CD14-positive monocyte (primary cell): ENCODE measurements at regions not wholly inside any gene's neighbourhood (a gene's known extent, or its start where the extent isn't known, plus 50 kb on each side); places are given as distances from the start of the nearest gene placed in this dataset.

Experiments used
- DNase-seq, 3 donors: peaks; one replicate each; pipeline ENCODE4 v3.0.0-alpha.2; 2011 to 2022
- H2AFZ ChIP-seq: 2 replicates; pipeline ENCODE4 v1.6.0; 2012; ENCODE audit warnings: mild to moderate bottlenecking, low read depth, low read length, inconsistent platforms; ENCODE audit not compliant: insufficient read depth, poor library complexity, severe bottlenecking
- H3K27ac ChIP-seq, 2 donors: 1 replicate in 1 of 2; 2 replicates in 1 of 2; pipeline ENCODE4 v1.5.1; 2012 to 2013; ENCODE audit warnings: low read length in 2 of 2, control low read depth in 1 of 2, inconsistent platforms in 1 of 2, low read depth in 1 of 2, mild to moderate bottlenecking in 1 of 2
- H3K27me3 ChIP-seq, 2 donors: one replicate each; pipeline versions ENCODE4 v1.6.0 to v1.6.1; 2011 to 2013; ENCODE audit warnings: low read length in 2 of 2; ENCODE audit not compliant: control insufficient read depth in 2 of 2, insufficient read depth in 2 of 2
- H3K36me3 ChIP-seq, 2 donors: replicated peaks in 1 of 2; 1 replicate in 1 of 2; 2 replicates in 1 of 2; pipeline versions ENCODE4 v1.5.1 to v1.6.1; 2012 to 2013; ENCODE audit warnings: low read length in 2 of 2, control low read depth in 1 of 2, inconsistent platforms in 1 of 2, mild to moderate bottlenecking in 1 of 2; ENCODE audit not compliant: insufficient read depth in 2 of 2, control insufficient read depth in 1 of 2
- H3K4me1 ChIP-seq, 2 donors: 1 replicate in 1 of 2; 2 replicates in 1 of 2; pipeline versions ENCODE4 v1.5.1 to v1.6.1; 2012 to 2013; ENCODE audit warnings: low read length in 2 of 2, control low read depth in 1 of 2, inconsistent platforms in 1 of 2, mild to moderate bottlenecking in 1 of 2, moderate library complexity in 1 of 2; ENCODE audit not compliant: insufficient read depth in 2 of 2, control insufficient read depth in 1 of 2
- H3K4me2 ChIP-seq: replicated peaks from 2 replicates; pipeline ENCODE3; 2012; ENCODE audit warnings: low read length, moderate library complexity, mild to moderate bottlenecking; ENCODE audit not compliant: poor library complexity, severe bottlenecking; ENCODE audit errors: extremely low read depth
- H3K4me3 ChIP-seq, 3 experiments: fragments of 200-600 bp in 1 of 3; sonication (generic) in 1 of 3; replicated peaks in 1 of 3; 1 replicate in 2 of 3; 2 replicates in 1 of 3; pipeline ENCODE4 v1.5.1; 2011 to 2013; ENCODE audit warnings: low read length in 3 of 3, mild to moderate bottlenecking in 3 of 3, control low read depth in 2 of 3, low read depth in 2 of 3, inconsistent platforms in 1 of 3, moderate library complexity in 1 of 3
- H3K79me2 ChIP-seq: 2 replicates; pipeline ENCODE4 v1.6.0; 2012; ENCODE audit warnings: mild to moderate bottlenecking, control low read depth, inconsistent platforms, low read length, moderate library complexity; ENCODE audit not compliant: insufficient read depth
- H3K9ac ChIP-seq: 2 replicates; pipeline ENCODE4 v1.6.0; 2017; ENCODE audit warnings: low read length, mild to moderate bottlenecking; ENCODE audit not compliant: insufficient read depth, poor library complexity, severe bottlenecking
- H3K9me3 ChIP-seq, 2 donors: replicated peaks in 1 of 2; 1 replicate in 1 of 2; 2 replicates in 1 of 2; pipeline versions ENCODE4 v1.5.1 to v1.6.1; 2012 to 2013; ENCODE audit warnings: low read length in 2 of 2, control low read depth in 1 of 2; ENCODE audit not compliant: control insufficient read depth in 1 of 2, insufficient read depth in 1 of 2
- H4K20me1 ChIP-seq: 2 replicates; pipeline ENCODE4 v1.6.0; 2012; ENCODE audit warnings: mild to moderate bottlenecking, low read length, control low read depth, moderate library complexity; ENCODE audit not compliant: insufficient read depth
- H3K27ac Mint-ChIP-seq, 7 donors: one replicate each; pipeline ENCODE4 v1.8.0; 2020; ENCODE audit warnings: mild to moderate bottlenecking in 7 of 7, mixed read lengths in 7 of 7, moderate library complexity in 6 of 7, inconsistent platforms in 2 of 7
- H3K27me3 Mint-ChIP-seq, 3 donors: one replicate each; pipeline ENCODE4 v1.8.0; 2021 to 2022; ENCODE audit warnings: low read depth in 3 of 3, mild to moderate bottlenecking in 3 of 3, mixed read lengths in 3 of 3, moderate library complexity in 3 of 3, inconsistent platforms in 1 of 3
- H3K36me3 Mint-ChIP-seq, 2 donors: one replicate each; pipeline ENCODE4 v1.8.0; 2020; ENCODE audit warnings: mixed read lengths in 2 of 2, inconsistent platforms in 1 of 2, mild to moderate bottlenecking in 1 of 2
- H3K4me1 Mint-ChIP-seq: one replicate; pipeline ENCODE4 v1.8.0; 2020; ENCODE audit warnings: mild to moderate bottlenecking, mixed read lengths
- H3K4me3 Mint-ChIP-seq, 2 donors: one replicate each; pipeline ENCODE4 v1.8.0; 2020; ENCODE audit warnings: mild to moderate bottlenecking in 2 of 2, mixed read lengths in 2 of 2, moderate library complexity in 1 of 2
- H3K9me3 Mint-ChIP-seq, 7 donors: one replicate each; pipeline ENCODE4 v1.8.0; 2020 to 2022; ENCODE audit warnings: mixed read lengths in 7 of 7, mild to moderate bottlenecking in 6 of 7, moderate library complexity in 6 of 7, inconsistent platforms in 2 of 7
- WGBS: methylation state at CpG from one replicate; pipeline ENCODE4 v1.1.5; 2013; ENCODE audit warnings: missing lambda C conversion rate; ENCODE audit not compliant: insufficient coverage; 5-methylcytosine and 5-hydroxymethylcytosine counted together
- intact Hi-C, 2 donors: fragments of 100-400 bp; cut with micrococcal nuclease; formaldehyde crosslinking; loops; one replicate each; pipeline versions ENCODE4 v1.15.0 to v1.15.1; 2023
- TF ChIP-seq, protein P1 (sequence below): fragments of 200-600 bp; IDR thresholded peaks from one replicate; pipeline ENCODE4 v1.8.0; 2022; ENCODE audit warnings: antibody characterized with exemption, mild to moderate bottlenecking

DNA sequence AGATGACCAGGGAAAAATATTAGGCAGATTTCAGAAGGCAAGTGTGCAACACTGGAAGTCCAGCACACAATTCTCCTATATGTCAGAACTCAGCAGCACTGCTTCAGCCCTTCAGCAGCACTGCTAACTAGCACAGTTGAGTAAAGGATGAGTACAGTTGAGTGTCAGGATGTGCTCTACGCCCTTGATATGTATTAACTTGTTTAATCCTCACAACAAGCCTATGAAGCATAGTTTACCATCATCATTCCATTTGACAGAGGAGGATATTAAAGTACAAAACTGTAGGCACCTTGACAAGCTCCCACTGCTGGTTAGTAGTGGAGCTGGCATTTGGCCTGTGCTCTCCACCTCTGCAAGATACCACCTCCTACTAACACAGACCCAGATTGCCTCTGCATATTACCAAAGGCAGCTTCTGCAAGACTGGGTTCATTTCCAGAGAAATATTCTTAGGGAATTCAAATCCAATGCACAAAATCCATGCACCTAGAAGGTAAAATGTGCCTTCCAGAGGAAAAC, 230.8 kb downstream of the ANAPC1 start:
- Mint-ChIP-seq H3K36me3 (no peaks in the 10 kb centered on the region), H3K27ac (no peak overlapping the region)
- intact Hi-C loops = no loop called here

GRCh38 chr2:111653913-111654312, 230.1 kb downstream of the ANAPC1 start:
- peak overlapping the region in 1 of 7 donors; percentile 2 for H3K27ac Mint-ChIP-seq
- 100% methylated on average over 1 of the region's 4 CpGs for WGBS
- Histone ChIP-seq H3K4me1 (peaks cover 3 to 7% of the 10 kb centered on the region in 2 donors), H3K4me2 (no peak overlapping the region), H2AFZ (no peak overlapping the region), H3K36me3 (no peaks in the 10 kb centered on the region), H4K20me1 (no peaks in the 10 kb centered on the region), H3K79me2 (no peaks in the 10 kb centered on the region), H3K4me3 (no peak overlapping the region), H3K9me3 (no peaks in the 10 kb centered on the region), H3K27ac (no peak overlapping the region), H3K9ac (no peak overlapping the region), H3K27me3 (no peaks in the 10 kb centered on the region)
- H3K4me3 Mint-ChIP-seq = no peak overlapping the region
- TF ChIP-seq, protein P1, sequence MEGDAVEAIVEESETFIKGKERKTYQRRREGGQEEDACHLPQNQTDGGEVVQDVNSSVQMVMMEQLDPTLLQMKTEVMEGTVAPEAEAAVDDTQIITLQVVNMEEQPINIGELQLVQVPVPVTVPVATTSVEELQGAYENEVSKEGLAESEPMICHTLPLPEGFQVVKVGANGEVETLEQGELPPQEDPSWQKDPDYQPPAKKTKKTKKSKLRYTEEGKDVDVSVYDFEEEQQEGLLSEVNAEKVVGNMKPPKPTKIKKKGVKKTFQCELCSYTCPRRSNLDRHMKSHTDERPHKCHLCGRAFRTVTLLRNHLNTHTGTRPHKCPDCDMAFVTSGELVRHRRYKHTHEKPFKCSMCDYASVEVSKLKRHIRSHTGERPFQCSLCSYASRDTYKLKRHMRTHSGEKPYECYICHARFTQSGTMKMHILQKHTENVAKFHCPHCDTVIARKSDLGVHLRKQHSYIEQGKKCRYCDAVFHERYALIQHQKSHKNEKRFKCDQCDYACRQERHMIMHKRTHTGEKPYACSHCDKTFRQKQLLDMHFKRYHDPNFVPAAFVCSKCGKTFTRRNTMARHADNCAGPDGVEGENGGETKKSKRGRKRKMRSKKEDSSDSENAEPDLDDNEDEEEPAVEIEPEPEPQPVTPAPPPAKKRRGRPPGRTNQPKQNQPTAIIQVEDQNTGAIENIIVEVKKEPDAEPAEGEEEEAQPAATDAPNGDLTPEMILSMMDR = no peak
- H3K9me3 Mint-ChIP-seq = peaks cover 0 to 1% (median 0%) of the 10 kb centered on the region in 7 donors
- intact Hi-C loops = no loop called here
- DNase-seq = no peak
- H3K36me3 Mint-ChIP-seq = no peaks in the 10 kb centered on the region
- peaks cover 12% of the 10 kb centered on the region for H3K4me1 Mint-ChIP-seq
- no peaks in the 10 kb centered on the region for H3K27me3 Mint-ChIP-seq

More for the DNA sequence above, 230.8 kb downstream of the ANAPC1 start:
- Histone ChIP-seq H3K9me3 (no peaks in the 10 kb centered on the region), H3K4me1 (no peaks in the 10 kb centered on the region), H2AFZ (no peak overlapping the region), H3K9ac (no peak overlapping the region), H3K4me2 (no peak overlapping the region), H3K27me3 (no peaks in the 10 kb centered on the region), H3K79me2 (no peaks in the 10 kb centered on the region), H3K36me3 (no peaks in the 10 kb centered on the region), H3K4me3 (no peak overlapping the region), H4K20me1 (no peaks in the 10 kb centered on the region), H3K27ac (no peak overlapping the region)
- no CpG with 5 or more reads among the region's 1 CpG for WGBS
- Mint-ChIP-seq H3K9me3 (peaks cover 0 to 1% (median 0%) of the 10 kb centered on the region in 7 donors), H3K4me3 (no peak overlapping the region), H3K27me3 (no peaks in the 10 kb centered on the region), H3K4me1 (peaks cover 8% of the 10 kb centered on the region)
- no peak for DNase-seq
- TF ChIP-seq, protein P1 = no peak
